ENCODE measurements at regions not wholly inside any gene's neighbourhood (a gene's known extent, or its start where the extent isn't known, plus 50 kb on each side); places are given as distances from the start of the nearest gene placed in this dataset.

DNA sequence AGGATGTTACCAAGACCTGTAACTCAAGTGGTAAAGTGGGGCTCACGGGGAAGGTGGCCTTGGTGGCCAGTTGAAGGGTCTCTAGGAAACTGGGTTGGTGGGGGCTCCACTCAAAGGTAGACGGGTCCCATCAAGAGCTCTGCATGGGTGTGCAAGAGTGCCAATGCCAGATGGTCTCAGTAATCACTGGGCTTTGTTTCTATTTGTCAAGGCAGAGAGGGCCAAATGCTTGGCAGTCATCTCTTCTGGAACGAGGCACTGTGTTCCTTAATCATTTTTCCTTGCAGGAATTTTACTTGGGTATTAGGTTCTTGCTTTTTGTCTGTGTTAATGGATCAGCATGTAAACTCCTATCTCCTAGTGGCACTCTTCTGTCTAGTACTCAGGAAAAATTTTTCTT, 220.8 kb downstream of the DIRAS2 start:
- DNase-seq = no peak
- Histone ChIP-seq H3K36me3 (no peaks in the 10 kb centered on the region), H3K4me3 (no peak overlapping the region), H3K9me3 (no peaks in the 10 kb centered on the region), H3K4me1 (no peaks in the 10 kb centered on the region), H3K27me3 (no peaks in the 10 kb centered on the region), H3K27ac (no peak overlapping the region)
- in situ Hi-C loops (cut with MboI; ENCODE audit: low pct_ligation_motif_present in 1 of 4, low pct_unique_long_range_greater_than_20kb in 1 of 4, low sequenced_read_pairs in 3 of 4) (no loop called here), intact Hi-C loops (cut with DNase I; ENCODE audit: low total_unique reads) (no loop called here)
- TF ChIP-seq, protein P1, sequence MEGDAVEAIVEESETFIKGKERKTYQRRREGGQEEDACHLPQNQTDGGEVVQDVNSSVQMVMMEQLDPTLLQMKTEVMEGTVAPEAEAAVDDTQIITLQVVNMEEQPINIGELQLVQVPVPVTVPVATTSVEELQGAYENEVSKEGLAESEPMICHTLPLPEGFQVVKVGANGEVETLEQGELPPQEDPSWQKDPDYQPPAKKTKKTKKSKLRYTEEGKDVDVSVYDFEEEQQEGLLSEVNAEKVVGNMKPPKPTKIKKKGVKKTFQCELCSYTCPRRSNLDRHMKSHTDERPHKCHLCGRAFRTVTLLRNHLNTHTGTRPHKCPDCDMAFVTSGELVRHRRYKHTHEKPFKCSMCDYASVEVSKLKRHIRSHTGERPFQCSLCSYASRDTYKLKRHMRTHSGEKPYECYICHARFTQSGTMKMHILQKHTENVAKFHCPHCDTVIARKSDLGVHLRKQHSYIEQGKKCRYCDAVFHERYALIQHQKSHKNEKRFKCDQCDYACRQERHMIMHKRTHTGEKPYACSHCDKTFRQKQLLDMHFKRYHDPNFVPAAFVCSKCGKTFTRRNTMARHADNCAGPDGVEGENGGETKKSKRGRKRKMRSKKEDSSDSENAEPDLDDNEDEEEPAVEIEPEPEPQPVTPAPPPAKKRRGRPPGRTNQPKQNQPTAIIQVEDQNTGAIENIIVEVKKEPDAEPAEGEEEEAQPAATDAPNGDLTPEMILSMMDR (IDR thresholded peaks at IDR 0.05) = no peak
- no peak for TF ChIP-seq POLR2AphosphoS5 (IDR thresholded peaks at IDR 0.05)
- WGBS, 2 donors (ENCODE audit: low coverage in 1 of 2) = 57 to 74% methylated on average over 1 to 3 of the region's 3 CpGs

DNA sequence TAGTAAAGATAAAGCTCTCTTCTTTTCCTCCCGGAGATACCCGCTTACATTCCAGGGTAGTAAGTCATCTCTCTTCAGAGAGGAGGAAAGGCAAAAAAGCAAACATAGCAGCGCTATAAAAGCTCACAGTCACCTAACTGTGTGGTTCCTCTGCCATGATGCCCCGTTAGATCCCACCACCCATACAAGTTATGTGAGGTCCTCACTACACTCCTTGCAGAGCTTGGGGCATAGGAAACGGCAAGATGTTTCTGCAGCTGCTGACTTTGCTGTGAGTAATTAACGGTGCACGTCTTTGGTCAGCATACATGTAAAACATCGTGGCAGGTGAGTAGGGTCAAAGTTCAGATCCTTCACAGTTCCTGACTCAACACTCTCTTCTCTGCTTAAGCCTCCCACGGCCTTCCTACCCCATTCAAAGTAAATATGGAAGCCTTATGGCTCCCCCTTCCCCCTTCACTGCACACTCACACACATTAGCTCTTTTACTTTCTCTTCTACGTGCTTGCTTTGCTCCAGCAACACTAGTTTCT, 218.9 kb downstream of the DIRAS2 start:
- Histone ChIP-seq H3K4me3 (no peak overlapping the region), H3K4me1 (no peaks in the 10 kb centered on the region), H3K9me3 (no peaks in the 10 kb centered on the region), H3K27ac (no peak overlapping the region), H3K36me3 (no peaks in the 10 kb centered on the region), H3K27me3 (no peaks in the 10 kb centered on the region)
- intact Hi-C loops (cut with DNase I; ENCODE audit: low total_unique reads) (no loop called here), in situ Hi-C loops (cut with MboI; ENCODE audit: low pct_ligation_motif_present in 1 of 4, low pct_unique_long_range_greater_than_20kb in 1 of 4, low sequenced_read_pairs in 3 of 4) (no loop called here)
- 32 to 47% methylated on average over 9 to 10 of the region's 10 CpGs for WGBS, 2 donors (ENCODE audit: low coverage in 1 of 2)
- TF ChIP-seq, protein P1 (IDR thresholded peaks at IDR 0.05) = no peak
- no peak for TF ChIP-seq POLR2A (IDR thresholded peaks at IDR 0.05)
- TF ChIP-seq POLR2AphosphoS5 (IDR thresholded peaks at IDR 0.05) = no peak
- TF ChIP-seq EP300 (IDR thresholded peaks at IDR 0.05; ENCODE audit: low read depth) = no peak
- DNase-seq = no peak

DNA sequence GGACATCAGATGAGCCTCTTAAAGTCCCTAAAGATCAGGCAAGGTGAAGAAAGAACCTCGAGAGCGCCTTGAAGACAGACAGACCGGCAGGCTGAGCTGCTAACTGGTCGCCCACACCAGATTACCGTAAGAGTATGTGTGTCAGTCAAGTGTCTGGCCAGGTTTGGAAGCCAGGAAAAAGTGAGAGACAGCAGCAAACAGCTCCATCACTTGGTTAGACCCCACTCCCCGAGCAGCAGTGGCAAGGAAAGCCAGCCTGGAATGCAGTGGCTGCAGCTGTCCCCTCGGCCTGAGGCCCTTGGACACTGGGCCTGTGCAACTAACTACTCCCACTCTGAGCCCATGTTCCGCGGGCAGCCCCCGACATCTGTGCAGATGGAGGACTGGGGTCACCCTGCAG, 214.1 kb downstream of the DIRAS2 start:
- in situ Hi-C loops (cut with MboI; ENCODE audit: low pct_ligation_motif_present in 1 of 4, low pct_unique_long_range_greater_than_20kb in 1 of 4, low sequenced_read_pairs in 3 of 4) (no loop called here), intact Hi-C loops (cut with DNase I; ENCODE audit: low total_unique reads) (no loop called here)
- no peak for DNase-seq
- 84% methylated on average over 10 of the region's 10 CpGs; no CpG with 5 or more reads in 1 of the 2 donors for WGBS, 2 donors (ENCODE audit: low coverage in 1 of 2)
- H3K27me3 ChIP-seq = no peaks in the 10 kb centered on the region
- TF ChIP-seq EP300 (IDR thresholded peaks at IDR 0.05; ENCODE audit: low read depth) (no peak), POLR2A (IDR thresholded peaks at IDR 0.05) (no peak), POLR2AphosphoS5 (IDR thresholded peaks at IDR 0.05) (no peak)
- TF ChIP-seq, protein P1 (IDR thresholded peaks at IDR 0.05) = no peak
- H3K4me1 ChIP-seq = peaks cover 0 to 3% (median 0%) of the 10 kb centered on the region in 4 donors
- no peaks in the 10 kb centered on the region for H3K9me3 ChIP-seq
- no peaks in the 10 kb centered on the region for H3K36me3 ChIP-seq
- no peak overlapping the region for H3K4me3 ChIP-seq
- no peak overlapping the region for H3K27ac ChIP-seq

DNA sequence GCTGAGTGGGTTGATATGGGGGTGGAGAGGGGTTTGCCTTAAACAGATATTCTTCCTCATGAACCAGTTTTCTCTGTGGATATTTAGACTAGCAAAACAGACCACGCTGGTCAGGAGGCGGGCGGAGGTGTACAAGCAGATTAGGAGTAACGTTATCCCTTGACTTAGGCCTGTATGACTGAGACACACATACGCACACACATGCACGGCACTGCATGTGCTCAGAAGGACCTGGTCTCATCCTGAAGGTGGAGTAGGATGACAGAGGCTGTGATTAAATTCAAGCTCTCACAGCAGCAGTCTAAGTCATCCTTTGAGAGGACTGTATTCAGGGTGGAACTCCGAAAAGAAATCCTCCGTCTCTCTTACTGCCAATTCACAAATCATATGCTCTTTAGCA, 209.7 kb downstream of the DIRAS2 start:
- Histone ChIP-seq H3K4me1 (peaks cover 0 to 3% (median 0%) of the 10 kb centered on the region in 4 donors), H3K27ac (no peak overlapping the region), H3K36me3 (no peaks in the 10 kb centered on the region), H3K27me3 (no peaks in the 10 kb centered on the region), H3K9me3 (no peaks in the 10 kb centered on the region), H3K4me3 (no peak overlapping the region)
- 74 to 77% methylated on average over 3 to 8 of the region's 8 CpGs for WGBS, 2 donors (ENCODE audit: low coverage in 1 of 2)
- in situ Hi-C loops (cut with MboI; ENCODE audit: low pct_ligation_motif_present in 1 of 4, low pct_unique_long_range_greater_than_20kb in 1 of 4, low sequenced_read_pairs in 3 of 4) = no loop called here
- no peak for DNase-seq
- TF ChIP-seq, protein P1 (IDR thresholded peaks at IDR 0.05) = no peak
- no peak for TF ChIP-seq EP300 (IDR thresholded peaks at IDR 0.05; ENCODE audit: low read depth)
- no peak for TF ChIP-seq POLR2AphosphoS5 (IDR thresholded peaks at IDR 0.05)
- no peak for TF ChIP-seq POLR2A (IDR thresholded peaks at IDR 0.05)
- intact Hi-C loops (cut with DNase I; ENCODE audit: low total_unique reads) = no loop called here
